HG03460 (cell line): ENCODE measurements at regions not wholly inside any gene's neighbourhood (a gene's known extent, or its start where the extent isn't known, plus 50 kb on each side); places are given as distances from the start of the nearest gene placed in this dataset.

Source experiments
- ATAC-seq: cut with Tn5 transposase; IDR thresholded peaks from one replicate; pipeline ENCODE4 v1.9.1; 2021; ENCODE audit not compliant: unreplicated experiment

DNA sequence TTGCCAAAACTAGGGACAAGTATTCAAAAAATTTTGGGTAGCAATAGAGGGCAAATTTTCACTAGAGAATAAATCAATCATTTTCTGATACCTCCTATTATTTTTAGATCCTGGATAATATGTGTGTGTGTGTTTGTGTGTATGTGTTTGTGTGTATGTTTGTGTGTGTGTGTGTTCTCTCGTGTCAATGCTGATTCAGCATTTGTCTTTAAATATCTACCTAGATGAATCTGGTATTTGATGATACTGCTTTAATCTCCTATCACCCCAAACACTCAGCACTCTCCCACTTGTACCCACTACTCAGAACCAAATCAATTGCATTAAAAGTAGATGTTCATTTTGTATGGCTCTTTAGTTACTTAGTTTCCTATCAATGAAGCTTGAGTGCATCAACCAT lies 101.3 kb upstream of the NPFFR2 start:
- no peak for ATAC-seq

DNA sequence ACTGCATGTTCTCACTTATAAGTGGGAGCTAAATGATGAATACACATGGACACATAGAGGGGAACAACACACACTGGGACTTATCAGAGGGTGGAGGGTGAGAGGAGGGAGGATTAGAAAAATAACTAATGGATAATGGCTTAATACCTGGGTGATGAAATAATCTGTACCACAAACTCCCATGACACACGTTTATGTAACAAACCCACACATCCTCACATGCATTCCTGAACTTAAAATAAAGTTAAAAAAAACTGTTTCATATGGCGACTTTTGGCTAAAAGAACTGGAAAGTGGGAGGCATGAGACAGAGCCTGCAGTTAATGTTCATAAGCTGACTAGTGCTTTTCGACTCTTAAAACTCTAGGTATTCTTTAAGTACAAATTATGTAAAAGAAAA lies 98.9 kb upstream of the NPFFR2 start:
- no peak for ATAC-seq

DNA sequence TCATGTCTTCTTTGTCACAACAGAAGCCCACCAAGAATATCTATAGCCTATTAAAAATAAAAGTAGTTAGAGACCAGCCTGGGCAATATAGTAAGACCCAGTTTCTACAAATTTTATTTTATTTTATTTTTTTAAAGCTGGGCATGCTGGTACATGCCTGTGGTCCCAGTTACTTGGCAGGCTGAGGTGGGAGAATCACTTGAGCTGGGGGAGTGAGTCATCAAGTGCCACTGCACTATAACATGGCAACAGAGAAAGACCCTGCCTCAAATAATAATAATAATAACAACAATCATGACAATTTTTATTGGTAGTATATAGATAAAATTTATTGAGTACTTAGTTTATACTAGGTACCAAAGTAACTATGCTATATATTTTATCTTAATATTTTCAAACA lies 93.0 kb upstream of the NPFFR2 start:
- ATAC-seq = no peak

DNA sequence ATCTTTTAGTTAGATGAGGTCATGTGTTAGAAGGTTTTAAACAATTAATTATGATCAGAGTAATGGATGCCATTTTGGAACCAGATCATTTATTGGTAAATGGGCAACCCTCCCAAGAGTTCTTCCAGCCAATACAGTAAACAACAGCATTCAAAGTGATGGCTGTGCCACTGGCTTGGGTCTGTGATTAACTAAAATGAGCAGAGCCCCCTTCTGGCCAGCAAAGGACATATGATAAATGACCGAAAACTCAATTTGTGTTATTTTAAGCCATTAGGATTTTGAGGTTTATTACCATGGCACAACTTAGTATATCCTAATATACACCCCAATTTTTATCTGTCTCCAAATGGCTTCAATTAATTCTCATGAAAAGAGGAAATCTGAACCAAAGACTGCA lies 90.8 kb upstream of the NPFFR2 start:
- no peak for ATAC-seq

DNA sequence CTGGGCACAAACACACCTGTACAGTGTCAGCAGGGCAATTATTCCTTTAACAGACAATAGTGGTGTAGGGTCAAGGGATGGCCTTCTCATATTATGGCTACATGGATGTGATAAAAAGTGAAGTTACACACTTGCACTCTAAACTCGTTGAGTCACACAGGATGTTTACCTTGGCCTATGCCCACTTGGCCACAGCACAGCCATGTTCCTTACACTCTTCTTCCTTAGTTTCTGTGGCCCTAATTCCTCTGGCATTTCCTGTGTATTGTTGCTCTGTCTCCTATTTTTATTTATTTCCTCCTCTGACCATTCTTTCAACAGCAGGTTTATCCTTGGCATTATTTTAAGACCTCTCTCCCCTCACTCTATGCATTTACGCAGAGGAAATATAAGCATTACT lies 86.8 kb upstream of the NPFFR2 start:
- ATAC-seq = no peak

DNA sequence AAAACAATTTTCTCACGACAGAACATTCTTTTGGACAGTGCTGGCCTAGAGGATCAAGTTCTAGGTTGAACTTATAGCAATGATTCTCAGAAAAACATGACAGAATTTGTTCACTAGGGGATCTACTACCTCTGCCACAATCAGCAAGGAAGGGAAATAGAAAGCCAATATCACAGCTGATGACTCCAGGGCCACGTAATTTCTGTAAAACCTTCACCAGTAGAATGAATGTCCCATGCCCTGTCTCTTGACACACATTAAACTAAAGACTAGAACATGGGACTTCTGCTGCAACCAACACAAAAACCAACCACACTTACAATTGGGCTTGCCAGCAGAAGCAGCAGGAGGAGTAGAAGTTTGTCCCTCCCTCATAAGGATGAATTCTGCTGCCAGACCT lies 86.0 kb upstream of the NPFFR2 start:
- no peak for ATAC-seq

DNA sequence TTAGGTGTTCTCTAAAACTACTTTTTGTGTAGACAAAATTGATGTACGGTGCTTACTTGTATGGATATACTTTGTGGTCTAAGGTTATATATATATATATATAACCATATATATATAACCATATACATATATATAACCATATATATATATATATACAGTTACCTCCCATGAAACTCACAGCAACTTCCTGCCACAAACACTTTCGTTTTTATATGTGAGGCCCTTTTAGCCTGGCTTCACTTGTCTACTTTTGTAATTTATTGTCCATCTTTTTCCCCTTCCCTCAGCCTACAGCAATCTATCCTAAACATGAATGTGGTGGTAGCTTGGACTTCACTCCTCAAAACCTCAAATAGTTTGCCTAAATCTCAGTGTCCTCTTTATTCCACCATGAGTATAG lies 72.8 kb upstream of the NPFFR2 start:
- no peak for ATAC-seq

DNA sequence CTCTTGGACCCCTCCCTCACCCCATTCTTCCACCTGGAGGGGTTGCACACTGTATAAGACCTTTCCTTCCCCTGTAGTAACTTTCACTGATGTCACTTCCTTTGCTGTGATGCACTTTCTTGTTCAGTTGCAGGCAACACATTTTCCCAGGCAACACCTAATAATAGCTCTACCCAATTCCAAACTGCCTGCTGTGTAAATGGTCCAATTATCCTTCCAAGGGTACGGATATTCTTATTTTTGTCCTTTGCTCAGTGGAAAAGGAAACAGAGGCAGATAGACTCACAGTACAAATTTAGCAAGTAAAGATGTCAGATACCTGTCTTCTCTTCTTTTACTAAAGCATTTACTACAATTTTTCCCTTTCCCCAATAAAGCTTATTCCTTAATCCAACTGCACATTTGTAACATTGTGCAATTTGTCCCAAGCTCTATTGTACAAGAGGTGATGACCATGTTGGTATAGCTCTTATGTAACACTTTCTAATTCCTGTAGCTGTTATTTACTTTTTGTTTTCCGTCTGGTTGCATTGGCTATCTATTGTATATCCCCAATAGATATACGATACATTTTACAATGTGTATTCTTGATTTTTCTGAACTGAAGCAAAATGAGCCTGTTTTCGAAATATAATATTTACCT lies 69.1 kb upstream of the NPFFR2 start:
- ATAC-seq = no peak

DNA sequence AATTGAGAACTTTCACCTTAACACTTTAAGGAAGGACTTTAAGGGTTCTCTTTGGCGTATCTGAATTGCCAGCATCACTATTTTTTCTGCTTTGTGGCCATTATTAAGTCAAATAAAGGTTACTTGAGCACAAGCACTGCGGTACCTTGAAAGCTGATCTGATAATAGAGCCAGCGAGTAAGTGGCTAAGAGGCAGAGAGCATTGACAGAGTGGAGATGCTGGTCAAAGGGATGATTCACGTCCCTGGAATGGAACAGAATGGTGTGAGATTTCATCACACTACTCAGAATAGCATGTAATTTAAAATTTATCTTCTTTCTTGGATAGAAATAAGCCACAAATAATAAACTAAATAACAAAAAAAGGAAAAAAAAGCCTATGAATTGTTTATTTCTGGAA lies 57.1 kb upstream of the NPFFR2 start:
- ATAC-seq = no peak

DNA sequence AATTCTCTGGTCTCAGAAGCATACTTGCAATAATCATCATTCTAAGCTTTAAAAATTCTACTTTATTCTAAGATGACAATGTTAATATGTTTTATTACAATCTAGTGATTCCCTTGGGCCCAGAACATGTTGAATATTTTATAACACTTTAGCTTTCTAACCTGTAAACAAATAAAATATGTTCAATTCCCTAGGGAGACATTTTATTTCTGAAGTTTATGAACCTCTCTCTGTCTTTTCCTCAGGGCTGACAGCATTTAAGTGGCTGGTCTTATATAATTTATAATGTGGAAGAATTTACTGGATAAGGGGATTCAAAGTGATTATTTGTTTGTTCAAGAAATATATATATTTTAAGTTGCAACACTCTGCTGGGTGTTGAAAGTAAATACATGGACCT lies 55.3 kb upstream of the NPFFR2 start:
- ATAC-seq = no peak

DNA sequence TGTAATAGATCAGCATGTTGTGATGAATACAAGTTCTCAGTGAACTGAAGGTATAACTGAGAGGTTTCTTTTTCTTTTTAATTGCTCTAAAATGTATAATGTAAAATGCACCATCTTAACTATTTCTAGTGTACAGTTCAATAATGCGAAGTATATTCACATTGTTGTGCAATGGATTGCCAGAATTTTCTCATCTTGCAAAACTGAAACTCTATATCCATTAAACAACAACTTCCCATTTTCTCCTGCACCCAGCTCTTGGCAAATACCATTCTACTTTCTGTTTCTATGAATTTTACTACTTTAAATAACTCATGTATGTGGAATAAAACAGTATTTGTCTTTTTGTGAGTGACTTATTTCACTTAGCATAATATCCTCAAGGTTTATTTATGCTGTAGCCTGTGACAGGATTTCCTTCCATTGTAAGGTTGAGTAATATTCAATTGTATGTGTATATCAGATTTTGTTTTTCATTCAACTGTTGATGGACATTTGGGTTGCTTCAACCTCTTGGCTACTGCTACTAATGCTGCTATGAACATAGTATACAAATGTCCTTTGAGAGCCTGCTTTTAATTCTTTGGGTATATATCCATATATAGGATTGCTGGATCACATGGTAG lies 53.5 kb upstream of the NPFFR2 start:
- no peak for ATAC-seq

DNA sequence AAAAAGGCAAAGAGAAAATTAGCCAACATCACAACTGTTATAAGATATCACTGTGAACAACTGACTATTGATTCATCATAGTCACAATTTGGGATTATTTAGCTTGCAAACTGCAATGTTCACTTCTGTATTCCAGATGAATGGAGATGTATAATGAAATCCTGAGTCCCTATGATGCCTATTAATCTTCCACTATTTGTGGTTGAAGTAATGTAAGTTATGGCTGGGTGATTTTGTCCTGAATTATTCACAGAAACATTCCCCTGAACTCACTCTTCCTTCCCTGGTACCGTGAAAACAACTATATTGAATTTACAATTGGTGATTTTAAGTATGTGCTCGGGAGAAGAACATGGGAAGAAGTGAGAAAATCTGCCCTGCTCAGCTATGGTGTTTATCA lies 50.8 kb upstream of the NPFFR2 start:
- ATAC-seq = no peak
